ENCODE measurements at regions not wholly inside any gene's neighbourhood (a gene's known extent, or its start where the extent isn't known, plus 50 kb on each side); places are given as distances from the start of the nearest gene placed in this dataset.

DNA sequence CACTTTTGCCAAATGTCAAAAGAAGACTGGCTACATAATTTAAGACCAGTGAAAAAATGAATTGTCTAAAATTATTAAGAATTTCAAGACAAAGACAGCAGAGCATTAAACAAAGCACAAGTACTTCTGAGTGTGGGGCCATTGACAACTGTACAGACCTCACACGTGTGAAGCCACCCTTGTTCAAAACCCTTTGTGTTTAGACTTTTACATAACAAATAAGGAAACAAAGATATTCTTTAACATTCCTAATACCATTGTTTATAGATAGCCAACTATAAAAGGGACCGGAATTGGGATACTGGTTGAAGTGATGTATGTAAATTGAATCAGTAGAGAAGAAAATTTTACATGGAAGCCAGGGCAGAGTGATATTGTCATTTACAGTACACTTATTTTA, 624.2 kb downstream of the PCDH18 start (continued):
- no peak for TF ChIP-seq ZNF70 (CRISPR knock-in tag; IDR thresholded peaks at IDR 0.05)
- no peak for TF ChIP-seq TOX (CRISPR knock-in tag; IDR thresholded peaks at IDR 0.05; ENCODE audit: borderline replicate concordance)
- no peak for TF ChIP-seq OSR1 (CRISPR knock-in tag; IDR thresholded peaks at IDR 0.05)
- TF ChIP-seq ZFP3 (CRISPR knock-in tag; IDR thresholded peaks at IDR 0.05), result no peak
- TF ChIP-seq, protein P1, sequence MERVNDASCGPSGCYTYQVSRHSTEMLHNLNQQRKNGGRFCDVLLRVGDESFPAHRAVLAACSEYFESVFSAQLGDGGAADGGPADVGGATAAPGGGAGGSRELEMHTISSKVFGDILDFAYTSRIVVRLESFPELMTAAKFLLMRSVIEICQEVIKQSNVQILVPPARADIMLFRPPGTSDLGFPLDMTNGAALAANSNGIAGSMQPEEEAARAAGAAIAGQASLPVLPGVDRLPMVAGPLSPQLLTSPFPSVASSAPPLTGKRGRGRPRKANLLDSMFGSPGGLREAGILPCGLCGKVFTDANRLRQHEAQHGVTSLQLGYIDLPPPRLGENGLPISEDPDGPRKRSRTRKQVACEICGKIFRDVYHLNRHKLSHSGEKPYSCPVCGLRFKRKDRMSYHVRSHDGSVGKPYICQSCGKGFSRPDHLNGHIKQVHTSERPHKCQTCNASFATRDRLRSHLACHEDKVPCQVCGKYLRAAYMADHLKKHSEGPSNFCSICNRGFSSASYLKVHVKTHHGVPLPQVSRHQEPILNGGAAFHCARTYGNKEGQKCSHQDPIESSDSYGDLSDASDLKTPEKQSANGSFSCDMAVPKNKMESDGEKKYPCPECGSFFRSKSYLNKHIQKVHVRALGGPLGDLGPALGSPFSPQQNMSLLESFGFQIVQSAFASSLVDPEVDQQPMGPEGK (CRISPR knock-in tag; IDR thresholded peaks at IDR 0.05; ENCODE audit: borderline replicate concordance), result no peak
- TF ChIP-seq SNAI2 (CRISPR knock-in tag; IDR thresholded peaks at IDR 0.05), result no peak

DNA sequence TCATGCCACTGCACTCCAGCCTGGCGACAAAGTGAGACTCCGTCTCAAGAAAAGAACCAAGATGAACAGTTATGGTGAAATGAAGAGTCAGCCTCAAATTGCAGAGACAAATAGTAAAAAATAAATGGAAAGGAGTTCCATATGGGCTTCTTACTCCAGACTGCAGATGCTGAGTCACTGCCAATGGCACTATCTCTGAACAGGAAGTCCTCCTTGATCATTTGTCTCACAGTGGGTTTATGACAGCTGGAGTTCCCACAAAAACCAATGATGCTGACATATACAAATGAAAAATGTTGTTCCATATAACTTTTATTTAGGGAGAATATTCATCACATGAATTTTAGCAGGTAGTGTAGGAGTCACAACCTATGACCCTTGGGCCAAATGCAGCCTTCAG, 631.6 kb downstream of the PCDH18 start:
- ATAC-seq, result no peak
- no peak for TF ChIP-seq ZNF8 (CRISPR knock-in tag; IDR thresholded peaks at IDR 0.05)
- no peak for TF ChIP-seq ZC3H10 (CRISPR knock-in tag; IDR thresholded peaks at IDR 0.05)
- TF ChIP-seq ZFP30 (CRISPR knock-in tag; IDR thresholded peaks at IDR 0.05), result no peak
- no peak for TF ChIP-seq ISL1 (CRISPR knock-in tag; IDR thresholded peaks at IDR 0.05)

GRCh38 chr4:136898590-136899248, 633.6 kb downstream of the PCDH18 start:
- TF ChIP-seq SNAI2 (CRISPR knock-in tag; IDR thresholded peaks at IDR 0.05), result no peak
- TF ChIP-seq ZNF8 (CRISPR knock-in tag; IDR thresholded peaks at IDR 0.05), result no peak
- TF ChIP-seq ZNF565 (CRISPR knock-in tag; conservative IDR thresholded peaks at IDR 0.05; ENCODE audit: low read depth), result no peak
- TF ChIP-seq TCF4 (CRISPR knock-in tag; IDR thresholded peaks at IDR 0.05; ENCODE audit: borderline replicate concordance), result no peak
- TF ChIP-seq, protein P1 (CRISPR knock-in tag; IDR thresholded peaks at IDR 0.05; ENCODE audit: borderline replicate concordance), result no peak
- TF ChIP-seq CREB5 (CRISPR knock-in tag; IDR thresholded peaks at IDR 0.05; ENCODE audit: low read depth), result no peak

DNA sequence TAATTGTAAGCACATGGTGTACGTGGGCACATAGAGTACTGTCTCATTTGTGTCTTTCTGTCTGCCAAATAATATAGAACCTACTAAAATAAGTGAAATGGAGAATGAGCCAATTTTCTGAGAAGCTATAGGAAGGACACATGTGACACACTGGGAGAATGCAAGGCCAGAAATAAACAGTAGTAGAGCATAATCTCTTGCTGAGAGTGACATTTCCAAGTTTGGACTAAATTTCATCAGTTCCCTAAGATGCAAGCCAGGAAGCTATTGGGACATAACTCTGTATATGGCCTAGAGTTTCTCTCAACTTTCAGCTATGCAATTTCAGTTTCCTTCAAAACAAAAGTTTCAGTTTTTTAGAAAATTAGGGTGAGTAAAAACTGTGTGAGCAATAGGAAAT, 638.7 kb downstream of the PCDH18 start:
- ATAC-seq, result no peak
- TF ChIP-seq ISL1 (CRISPR knock-in tag; IDR thresholded peaks at IDR 0.05) (no peak), ZNF70 (CRISPR knock-in tag; IDR thresholded peaks at IDR 0.05) (no peak), SNAI2 (CRISPR knock-in tag; IDR thresholded peaks at IDR 0.05) (no peak), BACH2 (CRISPR knock-in tag; IDR thresholded peaks at IDR 0.05; ENCODE audit: borderline replicate concordance) (no peak), ZFP30 (CRISPR knock-in tag; IDR thresholded peaks at IDR 0.05) (no peak), RARB (CRISPR knock-in tag; IDR thresholded peaks at IDR 0.05) (no peak)
- TF ChIP-seq, protein P2, sequence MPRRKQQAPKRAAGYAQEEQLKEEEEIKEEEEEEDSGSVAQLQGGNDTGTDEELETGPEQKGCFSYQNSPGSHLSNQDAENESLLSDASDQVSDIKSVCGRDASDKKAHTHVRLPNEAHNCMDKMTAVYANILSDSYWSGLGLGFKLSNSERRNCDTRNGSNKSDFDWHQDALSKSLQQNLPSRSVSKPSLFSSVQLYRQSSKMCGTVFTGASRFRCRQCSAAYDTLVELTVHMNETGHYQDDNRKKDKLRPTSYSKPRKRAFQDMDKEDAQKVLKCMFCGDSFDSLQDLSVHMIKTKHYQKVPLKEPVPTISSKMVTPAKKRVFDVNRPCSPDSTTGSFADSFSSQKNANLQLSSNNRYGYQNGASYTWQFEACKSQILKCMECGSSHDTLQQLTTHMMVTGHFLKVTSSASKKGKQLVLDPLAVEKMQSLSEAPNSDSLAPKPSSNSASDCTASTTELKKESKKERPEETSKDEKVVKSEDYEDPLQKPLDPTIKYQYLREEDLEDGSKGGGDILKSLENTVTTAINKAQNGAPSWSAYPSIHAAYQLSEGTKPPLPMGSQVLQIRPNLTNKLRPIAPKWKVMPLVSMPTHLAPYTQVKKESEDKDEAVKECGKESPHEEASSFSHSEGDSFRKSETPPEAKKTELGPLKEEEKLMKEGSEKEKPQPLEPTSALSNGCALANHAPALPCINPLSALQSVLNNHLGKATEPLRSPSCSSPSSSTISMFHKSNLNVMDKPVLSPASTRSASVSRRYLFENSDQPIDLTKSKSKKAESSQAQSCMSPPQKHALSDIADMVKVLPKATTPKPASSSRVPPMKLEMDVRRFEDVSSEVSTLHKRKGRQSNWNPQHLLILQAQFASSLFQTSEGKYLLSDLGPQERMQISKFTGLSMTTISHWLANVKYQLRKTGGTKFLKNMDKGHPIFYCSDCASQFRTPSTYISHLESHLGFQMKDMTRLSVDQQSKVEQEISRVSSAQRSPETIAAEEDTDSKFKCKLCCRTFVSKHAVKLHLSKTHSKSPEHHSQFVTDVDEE (CRISPR knock-in tag; IDR thresholded peaks at IDR 0.05), result no peak

More at GRCh38 chr4:136898590-136899248, 633.6 kb downstream of the PCDH18 start:
- ATAC-seq, result no peak

DNA sequence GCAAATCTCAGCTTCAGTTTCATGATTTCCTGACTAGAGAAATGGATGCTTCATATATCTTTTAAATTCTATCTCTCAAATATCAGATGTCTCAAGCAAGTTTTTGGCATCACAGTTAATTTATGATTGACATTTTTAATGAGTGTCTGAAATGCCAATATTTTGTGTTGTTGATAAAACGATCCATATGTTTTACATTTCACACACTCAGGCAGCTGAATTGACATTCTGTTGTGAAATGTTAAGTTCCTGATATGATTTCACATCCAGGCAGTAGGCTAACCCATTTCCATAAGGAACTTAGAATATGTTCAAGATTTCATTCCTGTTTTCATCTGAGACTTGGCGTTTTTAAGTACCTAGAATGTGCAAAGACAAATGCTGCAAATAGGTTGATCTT, 650.6 kb downstream of the PCDH18 start:
- no peak for ATAC-seq
- TF ChIP-seq ISL1 (CRISPR knock-in tag; IDR thresholded peaks at IDR 0.05) (no peak), POU6F1 (CRISPR knock-in tag; IDR thresholded peaks at IDR 0.05; ENCODE audit: borderline replicate concordance, low read depth) (no peak), SNAI2 (CRISPR knock-in tag; IDR thresholded peaks at IDR 0.05) (no peak), ZC3H10 (CRISPR knock-in tag; IDR thresholded peaks at IDR 0.05) (no peak), PPARA (CRISPR knock-in tag; IDR thresholded peaks at IDR 0.05; ENCODE audit: borderline replicate concordance) (no peak), ARNTL (CRISPR knock-in tag; IDR thresholded peaks at IDR 0.05; ENCODE audit: borderline replicate concordance, low read depth) (no peak), ZFP30 (CRISPR knock-in tag; IDR thresholded peaks at IDR 0.05) (no peak), ZFP3 (CRISPR knock-in tag; IDR thresholded peaks at IDR 0.05) (no peak), ZNF565 (CRISPR knock-in tag; conservative IDR thresholded peaks at IDR 0.05; ENCODE audit: low read depth) (no peak)
- TF ChIP-seq, protein P2 (CRISPR knock-in tag; IDR thresholded peaks at IDR 0.05), result no peak

All from SK-N-SH treated with all-trans-retinoic acid at 6 μM for 48 hours (cell line).